ENCODE measurements at regions not wholly inside any gene's neighbourhood (a gene's known extent, or its start where the extent isn't known, plus 50 kb on each side); places are given as distances from the start of the nearest gene placed in this dataset.
"Not testable (repeated sequence)": the region's sequence is repeated elsewhere in the genome, so short reads cannot be mapped to it uniquely, and the experiment has no call there.

- no peak overlapping the region for H3K27ac Mint-ChIP-seq
- TF ChIP-seq ZNF331 (CRISPR knock-in tag; IDR thresholded peaks at IDR 0.05; ENCODE audit: low read depth) (no peak), ETS1 (IDR thresholded peaks at IDR 0.05) (no peak), ZNF114 (CRISPR knock-in tag; IDR thresholded peaks at IDR 0.05) (no peak), ZNF462 (CRISPR knock-in tag; IDR thresholded peaks at IDR 0.05) (no peak), EZH2 (IDR thresholded peaks at IDR 0.05; ENCODE audit: low read depth, unreplicated experiment) (no peak), EZH2phosphoT487 (IDR thresholded peaks at IDR 0.05; ENCODE audit: unreplicated experiment) (no peak)
- H3K4me2 ChIP-seq = no peak overlapping the region
- peaks cover 15% of the 10 kb centered on the region for H3K9me3 Mint-ChIP-seq
- H3F3A ChIP-seq (replicated peaks; ENCODE audit: low read depth) = no peaks in the 10 kb centered on the region
- H3K4me3 Mint-ChIP-seq = no peak overlapping the region
- no peaks in the 10 kb centered on the region for H3K36me3 ChIP-seq (ENCODE audit: insufficient read depth)
- H3K4me1 Mint-ChIP-seq = no peaks in the 10 kb centered on the region
- H3K36me3 Mint-ChIP-seq (ENCODE audit: low read depth) = 0 out of 3 replicates have a peak, but pooled peaks cover 3% of the 10 kb centered on the region
- H4K20me1 ChIP-seq (replicated peaks; ENCODE audit: insufficient read depth) = no peaks in the 10 kb centered on the region
- no peak for DNase-seq (ENCODE audit: low spot score)
- H2AFZ ChIP-seq = no peak overlapping the region
- no peaks in the 10 kb centered on the region for H3K4me1 ChIP-seq (ENCODE audit: insufficient read depth)
- no peak for ATAC-seq
- H3K79me2 ChIP-seq (replicated peaks; ENCODE audit: insufficient read depth) = no peaks in the 10 kb centered on the region
- H3K27me3 Mint-ChIP-seq (ENCODE audit: insufficient read depth, low read depth, poor library complexity) = no peaks in the 10 kb centered on the region
- H3K4me3 ChIP-seq = no peak overlapping the region
- no peaks in the 10 kb centered on the region for H3K27me3 ChIP-seq (ENCODE audit: insufficient read depth)
- peaks cover 5% of the 10 kb centered on the region; the same call in 1 of the 2 replicates for H3K9me2 ChIP-seq (ENCODE audit: insufficient read depth)
- no peak overlapping the region for H3K27ac ChIP-seq (ENCODE audit: low read depth)
Measured at GRCh38 chr7:113013761-113014449, 72.7 kb downstream of the GPR85 start.

GRCh38 chr7:113012862-113013261 lies 73.8 kb downstream of the GPR85 start:
- peaks cover 15% of the 10 kb centered on the region for H3K9me3 Mint-ChIP-seq
- H3K27me3 Mint-ChIP-seq (ENCODE audit: insufficient read depth, low read depth, poor library complexity); H3K4me1 ChIP-seq (ENCODE audit: insufficient read depth); H3K4me2 ChIP-seq; H3K27ac Mint-ChIP-seq; H3K27me3 ChIP-seq (ENCODE audit: insufficient read depth); H2AFZ ChIP-seq; H3K4me3 Mint-ChIP-seq; ATAC-seq; DNase-seq (ENCODE audit: low spot score); H3K79me2 ChIP-seq (replicated peaks; ENCODE audit: insufficient read depth); H3F3A ChIP-seq (replicated peaks; ENCODE audit: low read depth); H3K9me2 ChIP-seq (ENCODE audit: insufficient read depth); H3K27ac ChIP-seq (ENCODE audit: low read depth); H3K36me3 ChIP-seq (ENCODE audit: insufficient read depth); H3K4me1 Mint-ChIP-seq; H3K36me3 Mint-ChIP-seq (ENCODE audit: low read depth); H4K20me1 ChIP-seq (replicated peaks; ENCODE audit: insufficient read depth); H3K4me3 ChIP-seq: not testable (repeated sequence)

Data from GM23338 (cell line).